Left lung (tissue), 4 donors: ENCODE measurements at regions not wholly inside any gene's neighbourhood (a gene's known extent, or its start where the extent isn't known, plus 50 kb on each side); places are given as distances from the start of the nearest gene placed in this dataset.

ENCODE experiments used
- ATAC-seq: fragments of 200-7000 bp; cut with Tn5 transposase; one replicate; pipeline ENCODE4 v1.9.1; 2020; ENCODE audit warnings: moderate library complexity
- DNase-seq, 4 donors: peaks; one replicate each; pipeline ENCODE4 v3.0.0-alpha.2; 2013 to 2020
- H3K27ac ChIP-seq, 2 donors: fragments of 200-600 bp; sonication (generic) in 1 of 2; one replicate each; pipeline versions ENCODE4 v1.5.0 to v1.8.0; 2020 to 2021
- H3K27me3 ChIP-seq, 2 donors: fragments of 200-600 bp; sonication (generic) in 1 of 2; one replicate each; pipeline versions ENCODE4 v1.5.0 to v1.8.0; 2020 to 2021
- H3K36me3 ChIP-seq, 2 donors: fragments of 200-600 bp; sonication (generic) in 1 of 2; one replicate each; pipeline versions ENCODE4 v1.5.0 to v1.8.0; 2020 to 2021
- H3K4me1 ChIP-seq, 2 donors: fragments of 200-600 bp; one replicate each; pipeline ENCODE4 v1.8.0; 2021
- H3K4me3 ChIP-seq, 2 donors: fragments of 200-600 bp; sonication (generic) in 1 of 2; one replicate each; pipeline versions ENCODE4 v1.5.0 to v1.8.0; 2020 to 2021; ENCODE audit warnings: mild to moderate bottlenecking in 1 of 2
- H3K9me3 ChIP-seq, 2 donors: fragments of 200-600 bp; sonication (generic) in 1 of 2; one replicate each; pipeline versions ENCODE4 v1.5.0 to v1.8.0; 2020 to 2021
- intact Hi-C, 2 donors: fragments of 100-400 bp; cut with DNase I; formaldehyde crosslinking; loops; one replicate each; pipeline versions ENCODE4 v1.11.2 to v1.14.2; 2022
- TF ChIP-seq, protein P1 (sequence below), 2 donors: fragments of 200-600 bp; sonication (generic) in 1 of 2; IDR thresholded peaks; one replicate each; pipeline versions ENCODE4 v1.5.0 to v1.8.0; 2021; ENCODE audit warnings: antibody characterized with exemption in 2 of 2
- donor health status: DM: no; HTN: yes; CAD: no.
- donor health status: DM: no; HTN: no; CAD: no.

DNA sequence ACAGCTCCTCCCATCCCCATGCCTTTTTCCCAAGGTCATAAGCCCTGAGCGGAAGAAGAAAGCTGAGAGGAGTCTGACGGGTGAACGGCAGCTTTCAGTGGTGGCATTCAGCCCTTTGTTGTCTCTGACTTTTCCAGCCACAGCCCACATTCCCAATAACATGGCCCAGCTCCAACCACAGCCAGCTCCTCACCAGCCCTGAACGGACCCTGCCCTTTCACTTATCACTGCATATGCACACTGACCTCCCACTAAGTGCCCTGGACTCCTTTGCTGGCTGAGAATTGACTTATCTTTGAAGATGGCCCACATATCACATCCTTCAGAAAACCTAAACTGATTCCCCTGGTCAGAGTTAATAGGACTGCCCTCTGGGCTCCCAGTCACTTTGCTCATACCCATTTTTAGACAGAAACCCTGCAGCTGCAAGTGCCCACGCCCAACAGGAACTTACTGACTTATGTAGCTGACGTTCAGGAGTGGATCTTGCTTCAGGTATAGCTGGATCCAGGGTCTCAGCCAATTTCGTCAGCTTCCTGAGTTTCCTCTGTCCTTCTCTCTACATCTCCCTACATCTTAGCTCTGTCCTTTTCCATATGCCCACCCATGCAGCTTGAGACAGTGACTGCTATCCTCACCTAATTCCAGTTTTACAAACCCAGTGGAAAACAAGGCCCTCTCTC, 348.5 kb upstream of the PROK2 start:
- TF ChIP-seq, protein P1, sequence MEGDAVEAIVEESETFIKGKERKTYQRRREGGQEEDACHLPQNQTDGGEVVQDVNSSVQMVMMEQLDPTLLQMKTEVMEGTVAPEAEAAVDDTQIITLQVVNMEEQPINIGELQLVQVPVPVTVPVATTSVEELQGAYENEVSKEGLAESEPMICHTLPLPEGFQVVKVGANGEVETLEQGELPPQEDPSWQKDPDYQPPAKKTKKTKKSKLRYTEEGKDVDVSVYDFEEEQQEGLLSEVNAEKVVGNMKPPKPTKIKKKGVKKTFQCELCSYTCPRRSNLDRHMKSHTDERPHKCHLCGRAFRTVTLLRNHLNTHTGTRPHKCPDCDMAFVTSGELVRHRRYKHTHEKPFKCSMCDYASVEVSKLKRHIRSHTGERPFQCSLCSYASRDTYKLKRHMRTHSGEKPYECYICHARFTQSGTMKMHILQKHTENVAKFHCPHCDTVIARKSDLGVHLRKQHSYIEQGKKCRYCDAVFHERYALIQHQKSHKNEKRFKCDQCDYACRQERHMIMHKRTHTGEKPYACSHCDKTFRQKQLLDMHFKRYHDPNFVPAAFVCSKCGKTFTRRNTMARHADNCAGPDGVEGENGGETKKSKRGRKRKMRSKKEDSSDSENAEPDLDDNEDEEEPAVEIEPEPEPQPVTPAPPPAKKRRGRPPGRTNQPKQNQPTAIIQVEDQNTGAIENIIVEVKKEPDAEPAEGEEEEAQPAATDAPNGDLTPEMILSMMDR (IDR thresholded peaks at IDR 0.05) = no peak
- no peaks in the 10 kb centered on the region for H3K36me3 ChIP-seq
- H3K4me1 ChIP-seq = no peaks in the 10 kb centered on the region
- DNase-seq = no peak
- intact Hi-C loops = no loop called here
- no peak overlapping the region for H3K27ac ChIP-seq
- H3K9me3 ChIP-seq = no peaks in the 10 kb centered on the region
- ATAC-seq = no peak
- H3K4me3 ChIP-seq = no peak overlapping the region
- H3K27me3 ChIP-seq = no peaks in the 10 kb centered on the region

DNA sequence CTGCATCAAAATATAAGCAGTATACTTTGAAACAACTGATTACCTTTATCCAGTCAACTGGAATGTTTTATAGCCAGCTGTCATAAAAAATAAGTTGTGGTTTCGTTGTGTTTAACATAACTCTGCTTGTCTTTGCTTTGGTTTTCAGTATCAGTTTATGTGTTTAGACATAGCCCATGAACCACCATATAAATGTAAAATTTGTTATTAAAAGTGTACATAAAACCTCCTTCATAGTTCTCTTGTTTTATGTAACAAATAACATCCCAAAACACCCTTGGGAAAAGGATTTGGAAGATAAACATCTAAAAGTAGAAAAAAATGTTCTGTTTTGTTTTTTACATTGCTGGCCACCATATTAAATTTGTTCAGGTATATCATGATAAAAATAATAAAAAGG, 347.0 kb upstream of the PROK2 start:
- TF ChIP-seq, protein P1 (IDR thresholded peaks at IDR 0.05) = no peak
- ATAC-seq (no peak), DNase-seq (no peak)
- Histone ChIP-seq H3K4me1 (peaks cover 0 to 15% of the 10 kb centered on the region in 2 donors), H3K4me3 (no peak overlapping the region), H3K27ac (no peak overlapping the region), H3K9me3 (no peaks in the 10 kb centered on the region), H3K36me3 (no peaks in the 10 kb centered on the region), H3K27me3 (no peaks in the 10 kb centered on the region)
- intact Hi-C loops = no loop called here

DNA sequence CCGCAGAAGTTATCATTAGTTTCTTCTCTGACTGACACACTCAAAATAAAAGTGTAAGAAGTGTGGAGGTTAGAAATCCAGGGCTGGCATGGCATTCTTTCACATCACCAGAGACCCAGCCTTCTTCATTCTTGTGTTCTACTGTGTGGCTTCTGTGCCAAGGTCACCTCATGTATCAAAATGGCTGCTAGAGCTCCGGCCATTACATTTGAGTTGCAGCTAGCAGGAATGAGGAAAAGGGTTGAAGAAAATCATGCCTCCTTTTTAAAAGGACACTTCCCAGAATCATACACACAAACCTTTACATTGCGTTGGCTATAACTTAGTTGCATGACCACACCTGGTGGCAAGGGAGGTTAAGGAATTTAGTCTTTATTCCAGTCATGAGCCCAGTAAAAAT, 345.6 kb upstream of the PROK2 start:
- Histone ChIP-seq H3K9me3 (no peaks in the 10 kb centered on the region), H3K4me1 (peaks cover 0 to 20% of the 10 kb centered on the region in 2 donors), H3K4me3 (no peak overlapping the region), H3K36me3 (no peaks in the 10 kb centered on the region), H3K27ac (no peak overlapping the region), H3K27me3 (no peaks in the 10 kb centered on the region)
- intact Hi-C loops = no loop called here
- DNase-seq = no peak
- no peak for ATAC-seq
- TF ChIP-seq, protein P1 (IDR thresholded peaks at IDR 0.05) = no peak

DNA sequence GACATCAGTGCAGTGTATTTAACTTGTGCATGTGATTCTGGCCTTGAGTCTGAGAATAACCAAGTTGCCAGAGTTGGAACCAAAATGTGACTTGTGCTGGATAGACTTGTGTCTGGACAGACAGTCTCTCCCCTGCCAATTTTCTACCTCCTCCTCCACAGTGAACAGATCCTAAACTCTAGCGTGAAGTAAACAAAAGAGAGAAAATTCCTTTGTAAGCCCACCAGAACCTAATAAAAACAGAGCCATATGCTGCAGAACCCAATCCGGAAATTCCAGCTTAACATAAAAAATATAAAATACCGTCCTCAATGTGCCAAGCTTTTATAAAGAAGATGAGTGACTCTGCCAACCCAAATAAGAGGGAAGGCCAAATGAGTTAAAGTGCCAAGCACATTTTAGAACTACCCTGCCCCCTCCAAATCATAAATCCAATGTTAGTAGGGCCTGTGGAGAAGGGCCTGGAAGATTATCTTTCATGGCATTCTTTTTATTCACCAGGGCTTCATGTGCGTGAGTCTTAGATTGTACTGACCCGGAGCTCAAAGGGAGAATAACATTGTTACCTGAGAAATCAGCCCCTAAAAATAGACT, 344.6 kb upstream of the PROK2 start:
- intact Hi-C loops = no loop called here
- no peak overlapping the region for H3K4me3 ChIP-seq
- no peak for ATAC-seq

DNA sequence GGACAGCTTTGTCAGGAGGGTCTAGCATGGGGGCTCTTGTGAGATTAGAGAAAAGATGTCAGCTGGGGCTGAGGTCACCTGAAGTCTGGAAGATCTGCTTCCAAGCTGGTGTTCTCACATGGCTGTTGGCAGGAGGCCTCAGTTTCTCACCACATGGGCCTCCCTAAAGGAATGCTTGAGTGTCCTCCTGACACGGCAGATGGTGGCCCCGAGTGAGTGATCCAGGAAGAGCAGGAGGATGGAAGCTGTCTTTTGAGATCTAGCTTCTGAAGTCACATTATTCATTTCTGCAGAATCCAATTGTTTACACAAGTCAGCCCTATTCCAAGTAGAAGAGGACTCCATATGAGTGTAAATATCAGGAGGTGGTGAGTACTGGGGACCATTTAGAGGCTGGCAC, 344.0 kb upstream of the PROK2 start:
- ATAC-seq = no peak

More for the DNA sequence above, 344.6 kb upstream of the PROK2 start:
- Histone ChIP-seq H3K27me3 (no peaks in the 10 kb centered on the region), H3K4me1 (peaks cover 0 to 20% of the 10 kb centered on the region in 2 donors), H3K36me3 (no peaks in the 10 kb centered on the region), H3K27ac (no peak overlapping the region), H3K9me3 (no peaks in the 10 kb centered on the region)
- no peak for DNase-seq
- TF ChIP-seq, protein P1 (IDR thresholded peaks at IDR 0.05) = no peak

More for the DNA sequence above, 344.0 kb upstream of the PROK2 start:
- TF ChIP-seq, protein P1 (IDR thresholded peaks at IDR 0.05) = no peak
- Histone ChIP-seq H3K36me3 (no peaks in the 10 kb centered on the region), H3K9me3 (no peaks in the 10 kb centered on the region), H3K4me3 (no peak overlapping the region), H3K27ac (no peak overlapping the region), H3K27me3 (no peaks in the 10 kb centered on the region), H3K4me1 (peaks cover 0 to 20% of the 10 kb centered on the region in 2 donors)
- intact Hi-C loops = no loop called here
- DNase-seq = no peak
